Osteocyte (in vitro differentiated cells): ENCODE measurements at regions not wholly inside any gene's neighbourhood (a gene's known extent, or its start where the extent isn't known, plus 50 kb on each side); places are given as distances from the start of the nearest gene placed in this dataset.

Source experiments
- DNase-seq: peaks from one replicate; pipeline ENCODE4 v3.0.0; 2021; ENCODE audit warnings: mixed read lengths; ENCODE audit not compliant: unreplicated experiment; ENCODE audit errors: extremely low spot score
- H3K27ac Mint-ChIP-seq: one replicate; pipeline ENCODE4 v1.8.0; 2021; ENCODE audit warnings: mild to moderate bottlenecking, mixed read lengths; ENCODE audit not compliant: unreplicated experiment
- H3K27me3 Mint-ChIP-seq: one replicate; pipeline ENCODE4 v1.8.0; 2021; ENCODE audit warnings: mixed read lengths; ENCODE audit not compliant: unreplicated experiment
- H3K36me3 Mint-ChIP-seq: one replicate; pipeline ENCODE4 v1.8.0; 2021; ENCODE audit warnings: mixed read lengths; ENCODE audit not compliant: unreplicated experiment
- H3K4me1 Mint-ChIP-seq: one replicate; pipeline ENCODE4 v1.8.0; 2021; ENCODE audit warnings: mixed read lengths; ENCODE audit not compliant: unreplicated experiment
- H3K4me3 Mint-ChIP-seq: one replicate; pipeline ENCODE4 v1.8.0; 2021; ENCODE audit warnings: mild to moderate bottlenecking, moderate library complexity, mixed read lengths; ENCODE audit not compliant: unreplicated experiment
- H3K9me3 Mint-ChIP-seq: one replicate; pipeline ENCODE4 v1.8.0; 2021; ENCODE audit warnings: mixed read lengths; ENCODE audit not compliant: unreplicated experiment
- CTCF ChIP-seq: fragments of 200-600 bp; sonication (generic); IDR thresholded peaks from 2 replicates; pipeline ENCODE4 v1.5.0; 2021; ENCODE audit warnings: antibody characterized with exemption, mild to moderate bottlenecking, moderate library complexity

DNA sequence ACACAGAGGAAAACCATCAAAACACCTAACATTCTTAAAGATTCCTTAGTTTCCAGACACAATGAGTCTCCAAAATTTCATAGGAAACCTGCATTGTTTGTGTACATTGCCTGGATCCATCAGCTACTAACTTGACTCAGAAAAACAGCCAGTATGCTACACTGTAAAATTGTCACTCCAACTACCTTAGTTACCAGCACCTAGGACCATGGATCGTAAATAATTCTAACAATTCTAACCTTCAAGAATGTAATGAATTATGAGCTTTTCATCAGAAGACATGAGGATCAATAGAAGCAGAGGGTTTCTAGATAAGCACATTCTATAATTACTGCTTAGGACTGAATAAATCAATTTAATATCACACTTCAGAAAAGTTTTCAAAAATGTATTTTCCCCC lies 851.5 kb downstream of the SORCS1 start:
- Mint-ChIP-seq H3K4me3 (no peak overlapping the region), H3K9me3 (peaks cover 5% of the 10 kb centered on the region), H3K27me3 (no peaks in the 10 kb centered on the region), H3K36me3 (no peaks in the 10 kb centered on the region), H3K27ac (no peak overlapping the region), H3K4me1 (no peaks in the 10 kb centered on the region)
- TF ChIP-seq CTCF: no peak
- no peak for DNase-seq

DNA sequence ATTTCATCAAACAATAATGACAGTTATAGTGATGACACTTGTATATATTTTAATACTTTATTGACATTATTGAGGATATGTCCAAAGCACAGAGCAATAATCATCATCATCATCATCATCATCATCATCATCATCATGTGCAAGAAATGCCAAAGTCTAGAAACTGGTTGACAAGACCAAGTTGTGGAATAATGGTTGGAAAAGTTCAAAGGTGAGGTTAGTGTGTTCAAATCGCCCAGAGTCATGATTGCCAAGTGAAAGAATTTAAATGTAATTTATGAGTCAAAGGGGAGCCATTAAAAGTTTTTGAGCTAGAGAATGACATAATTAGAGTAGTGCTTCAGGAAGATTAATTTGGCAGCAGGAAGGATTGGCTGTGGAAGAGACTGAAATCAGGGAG lies 852.4 kb downstream of the SORCS1 start:
- no peaks in the 10 kb centered on the region for H3K36me3 Mint-ChIP-seq
- TF ChIP-seq CTCF: no peak
- H3K9me3 Mint-ChIP-seq: peaks cover 5% of the 10 kb centered on the region
- no peak overlapping the region for H3K4me3 Mint-ChIP-seq
- H3K27me3 Mint-ChIP-seq: no peaks in the 10 kb centered on the region
- no peak overlapping the region for H3K27ac Mint-ChIP-seq
- no peak for DNase-seq
- H3K4me1 Mint-ChIP-seq: no peaks in the 10 kb centered on the region

DNA sequence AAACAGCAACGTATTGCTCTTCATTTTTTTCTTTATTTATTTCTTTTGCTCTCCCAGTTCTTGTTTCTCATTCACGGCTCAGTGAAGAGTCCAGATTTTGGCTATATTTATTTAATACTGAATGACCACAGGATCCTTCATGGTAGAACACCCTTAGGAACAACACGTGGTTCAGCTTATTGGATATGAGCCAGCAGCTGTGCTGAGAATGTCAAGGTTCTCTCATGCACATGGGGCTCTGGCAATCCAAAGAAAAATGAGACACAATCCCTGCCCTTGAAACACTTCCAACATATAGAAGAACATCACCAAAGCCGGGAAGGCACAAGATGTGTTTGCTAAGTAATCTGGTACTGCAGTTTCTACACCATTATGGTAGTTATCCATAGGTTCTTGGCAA lies 852.9 kb downstream of the SORCS1 start:
- no peaks in the 10 kb centered on the region for H3K4me1 Mint-ChIP-seq
- no peak overlapping the region for H3K4me3 Mint-ChIP-seq
- no peaks in the 10 kb centered on the region for H3K27me3 Mint-ChIP-seq
- no peak for DNase-seq
- no peak overlapping the region for H3K27ac Mint-ChIP-seq
- TF ChIP-seq CTCF: no peak
- H3K36me3 Mint-ChIP-seq: no peaks in the 10 kb centered on the region
- H3K9me3 Mint-ChIP-seq: peaks cover 9% of the 10 kb centered on the region

GRCh38 chr10:106310596-106310995 lies 853.9 kb downstream of the SORCS1 start:
- Mint-ChIP-seq H3K27ac (no peak overlapping the region), H3K27me3 (no peaks in the 10 kb centered on the region), H3K4me3 (no peak overlapping the region), H3K9me3 (peaks cover 11% of the 10 kb centered on the region), H3K36me3 (no peaks in the 10 kb centered on the region), H3K4me1 (no peaks in the 10 kb centered on the region)
- DNase-seq: no peak
- TF ChIP-seq CTCF: no peak

DNA sequence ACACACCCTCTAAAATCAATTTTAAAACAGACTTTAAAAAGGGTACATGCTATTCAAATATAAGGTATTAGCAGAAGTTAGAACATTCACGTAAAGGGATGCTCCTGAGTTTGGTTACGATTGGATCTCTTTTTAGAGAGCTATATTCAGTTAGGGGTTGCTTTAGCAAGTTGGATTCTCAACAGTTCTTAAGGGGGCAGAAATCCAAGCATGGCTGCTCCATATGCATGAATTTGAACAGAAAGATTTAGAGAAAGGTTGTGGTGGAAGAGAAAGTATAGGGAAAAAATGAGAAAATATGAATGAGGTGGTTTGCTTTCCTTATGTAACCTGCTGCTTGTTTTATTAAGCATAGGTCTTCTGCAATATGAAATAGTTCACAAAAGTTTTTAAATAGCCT lies 855.1 kb downstream of the SORCS1 start:
- Mint-ChIP-seq H3K27me3 (no peaks in the 10 kb centered on the region), H3K36me3 (no peaks in the 10 kb centered on the region), H3K4me3 (no peak overlapping the region), H3K9me3 (peaks cover 11% of the 10 kb centered on the region), H3K27ac (no peak overlapping the region), H3K4me1 (no peaks in the 10 kb centered on the region)
- DNase-seq: no peak
- no peak for TF ChIP-seq CTCF
